ENCODE measurements at regions not wholly inside any gene's neighbourhood (a gene's known extent, or its start where the extent isn't known, plus 50 kb on each side); places are given as distances from the start of the nearest gene placed in this dataset.

- TF ChIP-seq CTCF (IDR thresholded peaks at IDR 0.05) (no peak), POLR2A (IDR thresholded peaks at IDR 0.05) (no peak)
Measured at GRCh38 chr14:58707949-58708348, 70.2 kb downstream of the DACT1 start.

All from Peyer's patch (tissue), 4 donors.